Parathyroid adenoma (tissue), 2 donors: ENCODE measurements at regions not wholly inside any gene's neighbourhood (a gene's known extent, or its start where the extent isn't known, plus 50 kb on each side); places are given as distances from the start of the nearest gene placed in this dataset.

Experiments
- H2AFZ ChIP-seq: fragments of 300-600 bp; sonication (generic); one replicate; pipeline ENCODE4 v1.7.0; 2017; ENCODE audit warnings: antibody characterized with exemption, mild to moderate bottlenecking
- H3K27ac ChIP-seq: fragments of 300-600 bp; sonication (generic); one replicate; pipeline ENCODE4 v1.7.0; 2017
- H3K27me3 ChIP-seq: fragments of 300-600 bp; sonication (generic); one replicate; pipeline ENCODE4 v1.7.0; 2017; ENCODE audit warnings: low read length; ENCODE audit not compliant: control insufficient read depth, insufficient read depth
- H3K36me3 ChIP-seq: fragments of 300-600 bp; sonication (generic); one replicate; pipeline ENCODE4 v1.7.0; 2017; ENCODE audit warnings: low read length; ENCODE audit not compliant: control insufficient read depth, insufficient read depth
- H3K4me1 ChIP-seq: fragments of 300-600 bp; sonication (generic); one replicate; pipeline ENCODE4 v1.7.0; 2017; ENCODE audit warnings: control low read depth
- H3K4me2 ChIP-seq: fragments of 300-600 bp; sonication (generic); one replicate; pipeline ENCODE4 v1.7.0; 2017; ENCODE audit warnings: low read length
- H3K4me3 ChIP-seq: fragments of 300-600 bp; sonication (generic); one replicate; pipeline ENCODE4 v1.7.0; 2017; ENCODE audit warnings: low read depth, low read length
- H3K79me2 ChIP-seq: fragments of 300-600 bp; sonication (generic); one replicate; pipeline ENCODE4 v1.7.0; 2017; ENCODE audit warnings: control low read depth
- H3K9ac ChIP-seq: fragments of 300-600 bp; sonication (generic); one replicate; pipeline ENCODE4 v1.7.0; 2017; ENCODE audit warnings: mild to moderate bottlenecking
- H3K9me3 ChIP-seq: fragments of 300-600 bp; sonication (generic); one replicate; pipeline ENCODE4 v1.7.0; 2017; ENCODE audit warnings: low read length; ENCODE audit not compliant: control insufficient read depth
- TF ChIP-seq, protein P1 (sequence below): fragments of 300-600 bp; sonication (generic); IDR thresholded peaks from one replicate; pipeline ENCODE4 v1.7.0; 2017; ENCODE audit warnings: antibody characterized with exemption, mild to moderate bottlenecking
- donor health status: primary hyperparathyroidism.

DNA sequence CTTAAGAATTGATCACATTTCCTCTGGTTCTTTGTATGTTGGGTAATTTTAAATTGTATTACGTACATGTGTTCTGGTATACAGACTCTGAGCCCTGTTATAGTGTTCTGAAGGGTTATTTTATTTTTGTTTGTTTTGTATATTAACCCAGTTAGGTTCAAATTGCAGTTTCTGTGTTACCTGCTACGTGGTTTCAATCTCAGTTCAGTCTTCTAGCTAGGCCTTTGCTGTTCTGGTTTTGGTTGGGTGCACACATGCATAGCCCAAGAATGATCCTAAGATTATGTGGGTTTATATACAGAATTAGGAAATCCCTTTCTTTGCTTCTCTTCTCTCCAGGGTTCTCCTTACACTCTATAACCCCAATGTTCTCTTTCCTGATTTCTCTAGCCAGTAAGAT, 161.0 kb downstream of the PPP1R2C start:
- H3K4me1 ChIP-seq = no peaks in the 10 kb centered on the region
- TF ChIP-seq, protein P1, sequence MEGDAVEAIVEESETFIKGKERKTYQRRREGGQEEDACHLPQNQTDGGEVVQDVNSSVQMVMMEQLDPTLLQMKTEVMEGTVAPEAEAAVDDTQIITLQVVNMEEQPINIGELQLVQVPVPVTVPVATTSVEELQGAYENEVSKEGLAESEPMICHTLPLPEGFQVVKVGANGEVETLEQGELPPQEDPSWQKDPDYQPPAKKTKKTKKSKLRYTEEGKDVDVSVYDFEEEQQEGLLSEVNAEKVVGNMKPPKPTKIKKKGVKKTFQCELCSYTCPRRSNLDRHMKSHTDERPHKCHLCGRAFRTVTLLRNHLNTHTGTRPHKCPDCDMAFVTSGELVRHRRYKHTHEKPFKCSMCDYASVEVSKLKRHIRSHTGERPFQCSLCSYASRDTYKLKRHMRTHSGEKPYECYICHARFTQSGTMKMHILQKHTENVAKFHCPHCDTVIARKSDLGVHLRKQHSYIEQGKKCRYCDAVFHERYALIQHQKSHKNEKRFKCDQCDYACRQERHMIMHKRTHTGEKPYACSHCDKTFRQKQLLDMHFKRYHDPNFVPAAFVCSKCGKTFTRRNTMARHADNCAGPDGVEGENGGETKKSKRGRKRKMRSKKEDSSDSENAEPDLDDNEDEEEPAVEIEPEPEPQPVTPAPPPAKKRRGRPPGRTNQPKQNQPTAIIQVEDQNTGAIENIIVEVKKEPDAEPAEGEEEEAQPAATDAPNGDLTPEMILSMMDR = no peak
- H3K4me3 ChIP-seq = no peak overlapping the region
- H3K27me3 ChIP-seq = no peaks in the 10 kb centered on the region
- H3K9me3 ChIP-seq = no peaks in the 10 kb centered on the region
- H3K36me3 ChIP-seq = no peaks in the 10 kb centered on the region
- no peak overlapping the region for H3K4me2 ChIP-seq
- no peak overlapping the region for H2AFZ ChIP-seq
- H3K9ac ChIP-seq = no peak overlapping the region
- H3K79me2 ChIP-seq = no peaks in the 10 kb centered on the region
- no peak overlapping the region for H3K27ac ChIP-seq

- H3K27ac ChIP-seq = no peak overlapping the region
- no peak overlapping the region for H3K9ac ChIP-seq
- no peak overlapping the region for H3K4me3 ChIP-seq
- H3K36me3 ChIP-seq = no peaks in the 10 kb centered on the region
- H3K27me3 ChIP-seq = no peaks in the 10 kb centered on the region
- no peak overlapping the region for H3K4me2 ChIP-seq
- no peaks in the 10 kb centered on the region for H3K4me1 ChIP-seq
- TF ChIP-seq, protein P1 = no peak
- H2AFZ ChIP-seq = no peak overlapping the region
- H3K9me3 ChIP-seq = no peaks in the 10 kb centered on the region
- H3K79me2 ChIP-seq = no peaks in the 10 kb centered on the region
Observed at GRCh38 chrX:42615161-42615563, 162.8 kb downstream of the PPP1R2C start.

DNA sequence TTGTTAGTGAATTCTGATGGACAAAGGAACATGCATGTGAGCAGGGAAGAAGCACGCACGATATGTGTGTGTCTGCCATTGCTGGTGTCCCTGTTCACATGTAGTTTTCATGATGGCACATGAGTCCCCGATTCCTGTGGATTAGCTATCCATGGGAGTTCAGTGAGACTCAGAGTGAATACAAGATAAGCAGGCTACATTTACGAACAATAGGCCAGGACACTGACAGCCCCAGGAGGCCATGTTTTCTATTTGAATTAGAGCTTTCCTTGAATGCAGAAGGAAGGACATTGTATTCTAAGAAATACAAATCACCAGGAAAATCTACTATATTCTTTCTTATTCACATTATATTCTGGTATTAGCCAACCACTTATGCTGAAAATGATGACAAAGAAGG, 171.4 kb downstream of the PPP1R2C start:
- H3K9me3 ChIP-seq = no peaks in the 10 kb centered on the region
- no peak overlapping the region for H2AFZ ChIP-seq
- no peaks in the 10 kb centered on the region for H3K79me2 ChIP-seq
- no peak overlapping the region for H3K27ac ChIP-seq
- TF ChIP-seq, protein P1 = no peak
- no peak overlapping the region for H3K4me3 ChIP-seq
- no peaks in the 10 kb centered on the region for H3K36me3 ChIP-seq
- H3K27me3 ChIP-seq = no peaks in the 10 kb centered on the region
- H3K4me1 ChIP-seq = no peaks in the 10 kb centered on the region
- H3K4me2 ChIP-seq = no peak overlapping the region
- no peak overlapping the region for H3K9ac ChIP-seq

GRCh38 chrX:42604302-42604701, 173.7 kb downstream of the PPP1R2C start:
- Histone ChIP-seq H3K4me3 (no peak overlapping the region), H3K27me3 (no peaks in the 10 kb centered on the region), H3K9ac (no peak overlapping the region), H3K79me2 (no peaks in the 10 kb centered on the region), H3K4me2 (no peak overlapping the region), H2AFZ (no peak overlapping the region), H3K27ac (no peak overlapping the region), H3K36me3 (no peaks in the 10 kb centered on the region), H3K4me1 (no peaks in the 10 kb centered on the region), H3K9me3 (no peaks in the 10 kb centered on the region)
- TF ChIP-seq, protein P1 = no peak

- no peak overlapping the region for H3K9ac ChIP-seq
- H2AFZ ChIP-seq = no peak overlapping the region
- H3K27me3 ChIP-seq = no peaks in the 10 kb centered on the region
- H3K27ac ChIP-seq = no peak overlapping the region
- H3K9me3 ChIP-seq = no peaks in the 10 kb centered on the region
- no peaks in the 10 kb centered on the region for H3K79me2 ChIP-seq
- H3K4me3 ChIP-seq = no peak overlapping the region
- no peaks in the 10 kb centered on the region for H3K4me1 ChIP-seq
- no peaks in the 10 kb centered on the region for H3K36me3 ChIP-seq
- TF ChIP-seq, protein P1 = no peak
- H3K4me2 ChIP-seq = no peak overlapping the region
Observed at GRCh38 chrX:42603016-42603415, 174.9 kb downstream of the PPP1R2C start.
